HEK293 (cell line): ENCODE measurements at regions not wholly inside any gene's neighbourhood (a gene's known extent, or its start where the extent isn't known, plus 50 kb on each side); places are given as distances from the start of the nearest gene placed in this dataset.

Experiments used
- EGR2 ChIP-seq: fragments of 450-650 bp; formaldehyde crosslinking; IDR thresholded peaks from 2 replicates; pipeline ENCODE4 v1.5.1; 2016; ENCODE audit warnings: low read depth, missing biosample characterization, missing genetic modification characterization
- KLF8 ChIP-seq: fragments of 450-650 bp; formaldehyde crosslinking; IDR thresholded peaks from 2 replicates; pipeline ENCODE4 v1.5.1; 2016; ENCODE audit warnings: missing biosample characterization, missing genetic modification characterization
- REST ChIP-seq: fragments of 450-650 bp; formaldehyde crosslinking; IDR thresholded peaks from 2 replicates; pipeline ENCODE4 v1.5.1; 2016; ENCODE audit warnings: missing biosample characterization, missing genetic modification characterization
- SP7 ChIP-seq: fragments of 450-650 bp; formaldehyde crosslinking; IDR thresholded peaks from 2 replicates; pipeline ENCODE4 v1.5.1; 2016; ENCODE audit warnings: missing biosample characterization, missing genetic modification characterization
- WT1 ChIP-seq: fragments of 450-650 bp; formaldehyde crosslinking; IDR thresholded peaks from 2 replicates; pipeline ENCODE4 v1.5.1; 2016; ENCODE audit warnings: missing biosample characterization, missing genetic modification characterization
- YY2 ChIP-seq: fragments of 450-650 bp; formaldehyde crosslinking; IDR thresholded peaks from 2 replicates; pipeline ENCODE4 v1.5.1; 2016; ENCODE audit warnings: missing biosample characterization, missing genetic modification characterization
- ZBTB21 ChIP-seq: fragments of 450-650 bp; formaldehyde crosslinking; IDR thresholded peaks from 2 replicates; pipeline ENCODE4 v1.5.1; 2017; ENCODE audit warnings: missing biosample characterization, missing genetic modification characterization
- ZBTB48 ChIP-seq: fragments of 450-650 bp; formaldehyde crosslinking; IDR thresholded peaks from 2 replicates; pipeline ENCODE4 v1.5.1; 2016; ENCODE audit warnings: missing biosample characterization, missing genetic modification characterization
- ZFP37 ChIP-seq: fragments of 450-650 bp; formaldehyde crosslinking; IDR thresholded peaks from 2 replicates; pipeline ENCODE4 v1.5.1; 2016; ENCODE audit warnings: missing biosample characterization, missing genetic modification characterization
- ZNF132 ChIP-seq: fragments of 450-650 bp; formaldehyde crosslinking; IDR thresholded peaks from 2 replicates; pipeline ENCODE4 v1.5.1; 2017; ENCODE audit warnings: missing biosample characterization, missing genetic modification characterization, borderline replicate concordance
- ZNF175 ChIP-seq: fragments of 450-650 bp; formaldehyde crosslinking; IDR thresholded peaks from 2 replicates; pipeline ENCODE4 v1.5.1; 2016; ENCODE audit warnings: missing biosample characterization, missing genetic modification characterization
- ZNF202 ChIP-seq: fragments of 450-650 bp; formaldehyde crosslinking; IDR thresholded peaks from 2 replicates; pipeline ENCODE4 v1.5.1; 2016; ENCODE audit warnings: missing biosample characterization, missing genetic modification characterization, borderline replicate concordance
- ZNF26 ChIP-seq: fragments of 450-650 bp; formaldehyde crosslinking; IDR thresholded peaks from 2 replicates; pipeline ENCODE4 v1.5.1; 2016; ENCODE audit warnings: missing biosample characterization, missing genetic modification characterization
- ZNF350 ChIP-seq: fragments of 450-650 bp; formaldehyde crosslinking; IDR thresholded peaks from 2 replicates; pipeline ENCODE4 v1.5.0; 2017; ENCODE audit warnings: missing biosample characterization, mild to moderate bottlenecking, missing genetic modification characterization
- ZNF366 ChIP-seq: fragments of 450-650 bp; formaldehyde crosslinking; conservative IDR thresholded peaks from 2 replicates; pipeline ENCODE4 v1.5.1; 2016; ENCODE audit warnings: missing biosample characterization, missing genetic modification characterization
- ZNF394 ChIP-seq: fragments of 450-650 bp; formaldehyde crosslinking; IDR thresholded peaks from 2 replicates; pipeline ENCODE4 v1.5.1; 2016; ENCODE audit warnings: missing biosample characterization, missing genetic modification characterization, mild to moderate bottlenecking, moderate library complexity, borderline replicate concordance
- ZNF501 ChIP-seq: fragments of 450-650 bp; formaldehyde crosslinking; IDR thresholded peaks from 2 replicates; pipeline ENCODE4 v1.5.1; 2016; ENCODE audit warnings: missing biosample characterization, missing genetic modification characterization
- ZNF529 ChIP-seq: fragments of 450-650 bp; formaldehyde crosslinking; IDR thresholded peaks from 2 replicates; pipeline ENCODE4 v1.5.1; 2017; ENCODE audit warnings: missing genetic modification characterization, missing biosample characterization; ENCODE audit not compliant: insufficient replicate concordance
- ZNF600 ChIP-seq: fragments of 450-650 bp; formaldehyde crosslinking; IDR thresholded peaks from 2 replicates; pipeline ENCODE4 v1.5.1; 2016; ENCODE audit warnings: missing biosample characterization, missing genetic modification characterization
- ZNF654 ChIP-seq: fragments of 450-650 bp; formaldehyde crosslinking; IDR thresholded peaks from 2 replicates; pipeline ENCODE4 v1.5.1; 2016; ENCODE audit warnings: low read depth, missing biosample characterization, missing genetic modification characterization
- ZNF677 ChIP-seq: fragments of 450-650 bp; IDR thresholded peaks from 2 replicates; pipeline ENCODE4 v1.5.0; 2018; ENCODE audit warnings: missing biosample characterization, mild to moderate bottlenecking, missing genetic modification characterization, moderate library complexity
- TF ChIP-seq, protein P1 (sequence below): fragments of 450-650 bp; formaldehyde crosslinking; optimal IDR thresholded peaks from 2 replicates; pipeline ENCODE3; 2016; ENCODE audit warnings: missing biosample characterization, mild to moderate bottlenecking, missing genetic modification characterization
- TF ChIP-seq, protein P2 (sequence below): fragments of 450-650 bp; formaldehyde crosslinking; IDR thresholded peaks from 2 replicates; pipeline ENCODE4 v1.5.1; 2016; ENCODE audit warnings: missing biosample characterization, missing genetic modification characterization, low read depth
- TF ChIP-seq, protein P3 (sequence below): fragments of 450-650 bp; formaldehyde crosslinking; IDR thresholded peaks from 2 replicates; pipeline ENCODE4 v1.5.1; 2016; ENCODE audit warnings: missing biosample characterization, missing genetic modification characterization
- TF ChIP-seq, protein P4 (sequence below): fragments of 450-650 bp; formaldehyde crosslinking; IDR thresholded peaks from 2 replicates; pipeline ENCODE4 v1.5.1; 2016; ENCODE audit warnings: missing biosample characterization, missing genetic modification characterization

DNA sequence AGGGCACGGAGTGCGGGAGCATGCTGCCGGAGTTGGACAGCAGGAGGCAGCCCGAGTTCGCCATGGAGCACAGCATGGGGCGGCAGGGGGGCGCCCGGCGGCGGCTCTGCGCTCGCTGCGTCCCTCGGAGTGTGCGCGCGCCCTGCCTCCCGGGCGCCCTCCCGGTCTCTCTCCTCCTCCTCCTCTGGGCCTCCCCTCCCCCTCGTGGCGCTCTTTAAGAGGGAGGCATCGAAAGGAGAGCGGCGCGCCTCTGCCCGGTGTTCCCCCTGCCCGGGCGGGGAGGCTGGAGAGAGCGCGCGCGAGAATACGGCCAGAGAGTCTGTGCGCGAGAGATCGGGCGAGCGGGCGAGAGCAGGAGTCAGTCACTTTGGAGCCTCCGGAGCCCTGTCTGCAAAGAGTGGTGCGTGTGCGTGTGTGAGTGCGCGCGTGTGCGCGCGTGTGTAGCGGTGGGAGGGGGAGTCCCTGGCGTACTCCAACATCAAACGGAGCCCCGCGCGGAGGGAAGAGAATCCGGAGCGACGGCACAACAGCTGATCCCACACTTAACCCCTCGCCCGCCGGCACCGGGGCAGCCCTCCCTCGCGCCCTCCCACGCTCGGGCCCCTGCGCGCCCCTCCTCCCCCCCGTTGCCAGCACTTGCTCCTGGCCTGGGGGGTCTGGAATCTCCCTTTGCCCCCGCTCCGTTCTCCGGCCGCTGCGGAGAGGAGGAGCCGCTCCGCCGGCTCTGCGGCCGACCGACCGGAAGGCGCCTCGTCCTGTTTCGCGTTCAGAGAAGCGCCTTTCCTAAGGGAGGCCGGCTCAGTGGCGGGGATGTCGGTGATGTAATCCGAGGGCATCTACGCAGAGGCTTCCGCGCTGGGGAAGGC lies 108.9 kb downstream of the ENGASE start (continued):
- TF ChIP-seq ZNF132 (tag by site-specific recombination) = no peak
- TF ChIP-seq ZFP37 (tag by site-specific recombination) = peak; percentile 38; the same call in 1 of the 2 replicates
- TF ChIP-seq ZNF501 (tag by site-specific recombination) = peak; percentile 61; the same call in 1 of the 2 replicates
- no peak for TF ChIP-seq ZNF26
- peak; percentile 77 for TF ChIP-seq ZNF394 (tag by site-specific recombination)
- peak; percentile 74 for TF ChIP-seq EGR2
- TF ChIP-seq ZNF654 (tag by site-specific recombination) = no peak
- TF ChIP-seq SP7 (tag by site-specific recombination) = peak; percentile 83
- TF ChIP-seq, protein P1, sequence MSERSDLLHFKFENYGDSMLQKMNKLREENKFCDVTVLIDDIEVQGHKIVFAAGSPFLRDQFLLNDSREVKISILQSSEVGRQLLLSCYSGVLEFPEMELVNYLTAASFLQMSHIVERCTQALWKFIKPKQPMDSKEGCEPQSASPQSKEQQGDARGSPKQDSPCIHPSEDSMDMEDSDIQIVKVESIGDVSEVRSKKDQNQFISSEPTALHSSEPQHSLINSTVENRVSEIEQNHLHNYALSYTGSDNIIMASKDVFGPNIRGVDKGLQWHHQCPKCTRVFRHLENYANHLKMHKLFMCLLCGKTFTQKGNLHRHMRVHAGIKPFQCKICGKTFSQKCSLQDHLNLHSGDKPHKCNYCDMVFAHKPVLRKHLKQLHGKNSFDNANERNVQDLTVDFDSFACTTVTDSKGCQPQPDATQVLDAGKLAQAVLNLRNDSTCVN = peak; percentile 99
- TF ChIP-seq ZBTB21 (tag by site-specific recombination) = peak; percentile 63
- TF ChIP-seq ZNF350 (tag by site-specific recombination) = no peak
- no peak; the same call in 1 of the 2 replicates for TF ChIP-seq KLF8 (tag by site-specific recombination)
- TF ChIP-seq ZNF600 = peak; percentile 90
- no peak for TF ChIP-seq REST
- TF ChIP-seq ZNF202 = no peak
- TF ChIP-seq ZNF677 (tag by site-specific recombination) = no peak
- TF ChIP-seq ZNF366 (tag by site-specific recombination) = peak; percentile 49; the same call in 1 of the 2 replicates
- no peak for TF ChIP-seq YY2 (tag by site-specific recombination)
- TF ChIP-seq, protein P2, sequence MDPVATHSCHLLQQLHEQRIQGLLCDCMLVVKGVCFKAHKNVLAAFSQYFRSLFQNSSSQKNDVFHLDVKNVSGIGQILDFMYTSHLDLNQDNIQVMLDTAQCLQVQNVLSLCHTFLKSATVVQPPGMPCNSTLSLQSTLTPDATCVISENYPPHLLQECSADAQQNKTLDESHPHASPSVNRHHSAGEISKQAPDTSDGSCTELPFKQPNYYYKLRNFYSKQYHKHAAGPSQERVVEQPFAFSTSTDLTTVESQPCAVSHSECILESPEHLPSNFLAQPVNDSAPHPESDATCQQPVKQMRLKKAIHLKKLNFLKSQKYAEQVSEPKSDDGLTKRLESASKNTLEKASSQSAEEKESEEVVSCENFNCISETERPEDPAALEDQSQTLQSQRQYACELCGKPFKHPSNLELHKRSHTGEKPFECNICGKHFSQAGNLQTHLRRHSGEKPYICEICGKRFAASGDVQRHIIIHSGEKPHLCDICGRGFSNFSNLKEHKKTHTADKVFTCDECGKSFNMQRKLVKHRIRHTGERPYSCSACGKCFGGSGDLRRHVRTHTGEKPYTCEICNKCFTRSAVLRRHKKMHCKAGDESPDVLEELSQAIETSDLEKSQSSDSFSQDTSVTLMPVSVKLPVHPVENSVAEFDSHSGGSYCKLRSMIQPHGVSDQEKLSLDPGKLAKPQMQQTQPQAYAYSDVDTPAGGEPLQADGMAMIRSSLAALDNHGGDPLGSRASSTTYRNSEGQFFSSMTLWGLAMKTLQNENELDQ (tag by site-specific recombination) = no peak
- peak; percentile 20; the same call in 1 of the 2 replicates for TF ChIP-seq WT1 (tag by site-specific recombination)
- no peak for TF ChIP-seq ZNF529 (tag by site-specific recombination)
- TF ChIP-seq ZNF175 (tag by site-specific recombination) = no peak
- TF ChIP-seq, protein P3, sequence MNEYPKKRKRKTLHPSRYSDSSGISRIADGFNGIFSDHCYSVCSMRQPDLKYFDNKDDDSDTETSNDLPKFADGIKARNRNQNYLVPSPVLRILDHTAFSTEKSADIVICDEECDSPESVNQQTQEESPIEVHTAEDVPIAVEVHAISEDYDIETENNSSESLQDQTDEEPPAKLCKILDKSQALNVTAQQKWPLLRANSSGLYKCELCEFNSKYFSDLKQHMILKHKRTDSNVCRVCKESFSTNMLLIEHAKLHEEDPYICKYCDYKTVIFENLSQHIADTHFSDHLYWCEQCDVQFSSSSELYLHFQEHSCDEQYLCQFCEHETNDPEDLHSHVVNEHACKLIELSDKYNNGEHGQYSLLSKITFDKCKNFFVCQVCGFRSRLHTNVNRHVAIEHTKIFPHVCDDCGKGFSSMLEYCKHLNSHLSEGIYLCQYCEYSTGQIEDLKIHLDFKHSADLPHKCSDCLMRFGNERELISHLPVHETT (tag by site-specific recombination) = no peak
- TF ChIP-seq, protein P4, sequence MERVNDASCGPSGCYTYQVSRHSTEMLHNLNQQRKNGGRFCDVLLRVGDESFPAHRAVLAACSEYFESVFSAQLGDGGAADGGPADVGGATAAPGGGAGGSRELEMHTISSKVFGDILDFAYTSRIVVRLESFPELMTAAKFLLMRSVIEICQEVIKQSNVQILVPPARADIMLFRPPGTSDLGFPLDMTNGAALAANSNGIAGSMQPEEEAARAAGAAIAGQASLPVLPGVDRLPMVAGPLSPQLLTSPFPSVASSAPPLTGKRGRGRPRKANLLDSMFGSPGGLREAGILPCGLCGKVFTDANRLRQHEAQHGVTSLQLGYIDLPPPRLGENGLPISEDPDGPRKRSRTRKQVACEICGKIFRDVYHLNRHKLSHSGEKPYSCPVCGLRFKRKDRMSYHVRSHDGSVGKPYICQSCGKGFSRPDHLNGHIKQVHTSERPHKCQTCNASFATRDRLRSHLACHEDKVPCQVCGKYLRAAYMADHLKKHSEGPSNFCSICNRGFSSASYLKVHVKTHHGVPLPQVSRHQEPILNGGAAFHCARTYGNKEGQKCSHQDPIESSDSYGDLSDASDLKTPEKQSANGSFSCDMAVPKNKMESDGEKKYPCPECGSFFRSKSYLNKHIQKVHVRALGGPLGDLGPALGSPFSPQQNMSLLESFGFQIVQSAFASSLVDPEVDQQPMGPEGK (tag by site-specific recombination) = peak; percentile 88
- peak; percentile 24; the same call in 1 of the 2 replicates for TF ChIP-seq ZBTB48 (tag by site-specific recombination)
